ENCODE measurements at regions not wholly inside any gene's neighbourhood (a gene's known extent, or its start where the extent isn't known, plus 50 kb on each side); places are given as distances from the start of the nearest gene placed in this dataset.

DNA sequence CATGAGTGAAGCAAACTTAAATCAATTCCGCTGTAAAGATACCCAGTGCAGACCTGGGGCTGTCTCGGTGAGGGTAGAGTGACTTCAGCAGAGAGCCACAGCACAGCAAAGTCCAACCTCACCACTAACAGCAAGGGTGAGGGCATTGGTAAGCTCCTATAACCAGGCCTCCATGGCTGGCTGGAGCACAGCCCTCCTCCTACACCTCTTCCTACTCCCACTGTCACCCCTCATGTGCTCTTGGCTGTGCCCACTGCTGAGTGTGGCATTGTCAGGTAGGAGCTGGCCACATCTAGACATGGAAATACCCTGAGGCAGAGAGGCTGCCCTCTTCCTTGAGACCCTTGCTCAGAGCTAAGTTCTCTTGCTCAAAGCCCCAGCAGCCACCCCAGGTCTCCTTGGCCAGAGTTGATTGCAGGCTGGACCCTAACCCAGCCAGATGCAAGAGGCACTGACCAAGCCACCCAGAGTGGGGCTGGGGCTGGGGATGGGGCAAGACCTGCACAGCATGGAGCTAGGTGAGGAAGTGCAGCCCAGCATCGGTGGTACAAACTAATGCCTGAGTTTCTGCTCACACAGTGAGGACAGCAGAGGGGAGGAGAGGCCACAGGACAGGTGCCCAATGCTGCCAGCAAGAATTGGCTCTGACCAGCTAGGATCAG is 77.6 kb upstream of the RAB6C start:
- DNase-seq (ENCODE audit: low read depth) = no peak

DNA sequence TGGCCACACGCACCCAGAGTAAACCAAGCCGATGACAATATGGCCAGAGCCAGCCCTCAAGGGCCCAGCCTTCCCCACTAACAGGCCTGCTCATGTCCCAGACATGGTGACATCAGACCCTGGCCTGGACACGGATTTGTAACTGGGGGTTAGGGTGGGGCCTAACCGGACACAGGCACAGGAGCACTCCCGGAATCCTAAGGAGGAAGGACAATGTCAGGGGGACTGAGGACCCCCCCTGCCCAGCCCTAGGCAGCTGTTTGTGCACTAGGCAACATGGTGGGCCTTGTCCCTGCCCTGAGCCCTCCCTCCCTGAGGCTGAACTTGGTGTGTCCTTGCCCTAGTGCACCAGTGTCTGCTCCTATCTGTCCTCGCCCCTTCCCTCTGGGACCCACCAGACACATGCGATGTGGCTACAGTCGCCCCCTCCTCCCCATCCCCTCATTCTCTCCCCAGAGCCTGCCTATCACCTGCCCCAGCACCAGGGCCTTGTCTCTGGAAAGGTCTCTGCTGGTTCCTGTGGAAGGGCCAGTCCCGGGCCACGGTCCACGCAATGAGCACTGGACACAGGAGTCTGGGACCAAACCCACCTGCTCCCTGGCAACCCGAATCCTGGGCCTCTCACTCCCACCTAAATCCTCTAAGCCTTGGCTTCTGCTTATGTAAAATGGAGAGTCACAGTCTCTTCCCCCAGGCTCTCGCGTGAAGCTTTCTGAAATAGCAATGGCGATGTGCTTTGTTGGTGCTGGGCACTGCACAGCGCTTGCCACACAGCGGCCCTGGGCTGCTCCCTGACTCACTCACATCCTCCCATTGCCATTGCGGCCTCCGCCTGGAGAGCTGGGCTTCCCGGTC is 76.5 kb upstream of the RAB6C start:
- no peak for DNase-seq (ENCODE audit: low read depth)

DNA sequence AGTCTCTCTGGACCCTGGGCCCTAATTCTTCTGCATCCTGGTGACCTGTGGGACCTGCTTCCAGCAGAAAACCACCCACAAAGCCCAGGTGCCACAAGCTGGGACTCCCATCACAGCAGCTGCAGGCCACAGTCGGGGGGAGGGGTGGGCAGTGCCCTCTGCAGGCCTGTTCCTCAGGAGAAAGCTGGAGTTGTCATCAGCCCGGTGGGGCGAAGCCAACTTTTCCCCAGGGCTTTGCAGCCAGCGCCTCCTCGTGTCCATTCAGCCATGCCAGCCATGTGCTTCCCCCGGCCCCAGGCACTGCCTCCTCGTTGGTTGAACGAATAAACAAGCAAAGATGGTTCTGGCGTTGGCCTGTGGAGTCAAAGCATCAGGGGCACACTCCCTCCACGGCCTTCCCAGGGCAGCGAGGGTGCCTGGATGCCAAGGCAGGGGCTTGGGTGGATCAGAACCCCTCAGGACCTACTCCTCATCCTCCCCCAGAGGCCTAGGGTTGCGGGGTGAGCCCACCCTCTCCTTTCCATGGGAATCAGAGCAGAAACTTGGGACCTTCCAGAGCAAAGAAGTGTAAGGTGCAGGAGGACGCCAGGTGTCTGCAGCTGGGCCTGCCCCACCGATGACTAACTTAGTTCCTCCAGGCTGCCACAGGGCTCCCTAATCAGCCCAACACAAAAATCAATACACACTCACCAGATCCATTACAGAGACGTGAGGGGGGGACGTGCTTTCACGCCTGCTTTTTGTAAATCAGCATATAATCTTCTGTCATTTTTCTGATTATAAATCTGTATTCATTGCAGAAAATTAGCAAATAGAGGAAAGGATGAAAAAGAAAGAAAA is 75.7 kb upstream of the RAB6C start:
- DNase-seq (ENCODE audit: low read depth) = no peak

DNA sequence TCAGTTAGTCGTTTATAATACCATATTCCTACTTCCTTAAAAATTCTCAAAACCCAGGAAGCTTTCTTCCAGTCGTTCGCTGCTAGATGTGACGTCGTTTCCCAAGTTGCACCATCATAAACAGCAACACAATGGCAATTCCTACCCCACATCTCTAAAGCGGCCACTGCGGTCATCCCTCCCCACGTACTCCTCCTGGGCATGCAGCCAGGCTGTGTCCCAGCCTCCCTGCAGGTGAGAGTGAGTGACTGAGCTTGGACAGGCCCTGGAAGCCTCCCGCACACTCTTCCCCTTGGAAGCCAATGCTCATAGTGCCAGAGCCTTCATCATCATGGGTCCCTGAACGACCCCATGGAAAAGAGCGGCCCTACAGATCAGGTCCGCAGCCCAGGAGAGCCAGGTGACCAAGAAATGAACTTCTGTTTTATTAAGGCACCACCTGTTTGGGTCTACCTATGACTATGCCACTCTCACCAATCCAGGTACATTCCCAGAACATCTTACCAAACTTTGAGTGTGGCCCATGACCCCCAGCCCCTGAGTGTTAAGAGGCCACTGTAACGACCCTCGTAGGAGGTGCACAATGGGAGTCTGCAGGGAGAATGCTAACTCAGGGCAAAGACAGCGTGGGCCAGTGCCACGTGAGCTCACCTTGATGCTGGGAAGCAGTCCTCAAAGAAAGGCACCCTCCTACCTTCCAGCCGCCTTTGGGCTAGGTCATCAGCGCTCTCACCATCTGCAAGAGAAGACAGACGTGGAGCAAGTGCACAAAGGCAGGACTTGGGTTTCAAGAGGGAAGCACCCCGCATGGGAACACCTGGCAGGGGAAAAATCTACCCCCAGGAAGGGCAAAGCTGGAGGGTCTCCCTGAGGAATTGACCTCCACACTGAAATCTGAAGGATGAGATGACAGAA is 74.7 kb upstream of the RAB6C start:
- no peak for DNase-seq (ENCODE audit: low read depth)

DNA sequence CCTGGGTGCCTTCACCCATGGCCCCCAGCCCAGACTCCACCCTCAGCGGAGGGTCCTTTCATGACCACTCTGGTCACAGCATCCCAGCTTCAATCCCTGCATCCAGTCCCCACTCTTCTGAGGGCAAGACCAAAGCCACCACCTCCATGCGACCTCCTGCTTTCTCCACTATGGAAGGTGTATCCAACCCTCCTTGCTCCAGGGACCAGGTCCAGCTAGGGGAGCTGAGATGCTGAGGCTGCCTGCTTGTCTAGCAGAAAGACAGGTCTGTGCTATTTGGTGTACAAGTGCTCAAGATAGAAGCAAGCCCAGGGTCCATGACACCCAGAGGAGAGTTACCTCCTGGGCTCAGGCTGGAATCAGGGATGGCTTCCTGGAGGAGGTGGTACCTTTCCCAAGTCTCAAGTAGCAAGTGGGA is 73.8 kb upstream of the RAB6C start:
- DNase-seq (ENCODE audit: low read depth) = no peak

DNA sequence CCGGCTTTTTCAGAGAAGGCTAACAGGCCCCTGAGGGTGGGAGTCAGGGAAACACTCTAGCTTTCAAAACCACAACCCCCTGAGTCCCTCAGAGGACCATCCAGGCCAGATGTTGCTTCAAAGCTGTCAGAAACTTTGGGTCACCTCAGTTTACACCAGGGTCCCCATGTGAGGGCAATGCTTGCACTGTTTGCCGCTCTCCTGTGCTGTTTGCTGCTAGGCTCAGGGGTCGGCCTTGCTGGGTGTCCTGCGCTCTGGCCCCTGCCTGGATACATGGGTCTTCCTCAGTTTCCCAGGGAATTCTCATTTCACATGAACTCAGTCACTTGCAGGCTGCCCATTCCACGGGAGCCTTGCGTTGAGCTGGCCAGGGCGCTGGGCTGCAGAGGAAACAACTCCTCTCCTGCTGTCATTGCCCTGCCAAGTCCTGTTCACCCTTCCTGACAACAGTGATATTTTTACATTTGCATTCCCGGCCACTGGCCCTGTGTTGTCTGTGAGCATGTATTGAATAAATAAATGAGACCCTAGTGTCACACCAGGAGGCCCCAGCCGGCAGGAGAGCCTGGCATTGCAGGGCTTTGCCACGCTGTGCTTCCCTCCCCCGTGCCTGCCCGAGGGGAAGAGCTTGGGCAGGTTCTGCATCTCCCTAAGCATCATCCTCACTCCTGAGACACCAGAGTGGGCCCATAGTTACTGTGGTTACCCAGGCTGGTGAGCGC is 73.2 kb upstream of the RAB6C start:
- no peak for DNase-seq (ENCODE audit: low read depth)

DNA sequence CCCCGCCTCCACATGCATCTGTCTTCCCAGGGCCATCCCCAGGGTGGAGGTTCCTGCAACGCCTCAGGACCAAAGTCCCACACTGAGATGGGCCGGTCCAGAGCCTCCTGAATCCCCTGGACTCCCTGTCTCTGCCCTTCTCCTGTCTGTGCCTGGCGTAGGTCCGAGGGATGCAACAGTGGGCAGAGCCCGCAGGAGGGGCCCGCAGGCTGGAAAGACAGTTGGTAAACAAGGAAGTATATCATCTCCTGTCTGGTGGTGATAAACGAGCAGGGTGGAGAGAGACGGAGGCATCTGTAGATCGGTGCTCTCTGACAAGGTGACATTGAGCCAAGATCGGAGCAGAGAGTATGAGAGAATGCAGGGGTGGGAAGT is 72.6 kb upstream of the RAB6C start:
- no peak for DNase-seq (ENCODE audit: low read depth)

DNA sequence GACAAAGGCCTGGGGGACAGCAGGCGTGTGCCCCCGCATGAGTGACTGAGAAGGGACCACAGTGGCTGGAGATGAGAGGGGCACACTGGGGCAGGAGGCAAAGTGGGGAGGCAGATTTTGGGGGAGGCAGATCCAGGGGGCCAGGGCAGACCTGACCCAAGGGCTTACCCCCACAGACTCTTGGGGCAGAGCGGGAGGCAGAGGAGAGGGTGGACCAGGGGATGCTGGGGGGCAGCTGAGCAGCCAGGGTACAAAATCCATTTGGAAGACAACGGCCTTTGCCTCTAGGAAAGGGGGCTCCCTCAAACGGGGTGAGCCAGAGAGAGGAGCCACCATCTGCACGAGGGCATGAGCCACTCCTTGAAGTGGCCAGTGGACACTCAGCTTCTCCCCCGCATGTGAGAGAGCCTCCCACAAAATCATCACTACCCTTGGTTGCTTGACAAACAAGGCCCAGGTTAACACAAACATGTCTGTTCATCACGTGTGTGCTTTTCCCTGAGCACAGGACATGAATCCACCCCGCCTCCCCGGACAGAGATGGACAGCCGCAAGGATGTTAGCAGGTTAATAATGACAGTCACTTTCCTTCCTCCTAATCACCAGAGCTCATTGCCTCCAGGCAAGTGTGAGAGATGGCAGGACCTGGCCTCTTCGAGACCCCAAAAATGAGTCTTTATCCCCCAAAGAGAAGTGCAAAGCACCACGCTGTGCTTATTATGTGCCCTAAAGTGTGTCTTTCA is 72.0 kb upstream of the RAB6C start:
- DNase-seq (ENCODE audit: low read depth) = no peak

DNA sequence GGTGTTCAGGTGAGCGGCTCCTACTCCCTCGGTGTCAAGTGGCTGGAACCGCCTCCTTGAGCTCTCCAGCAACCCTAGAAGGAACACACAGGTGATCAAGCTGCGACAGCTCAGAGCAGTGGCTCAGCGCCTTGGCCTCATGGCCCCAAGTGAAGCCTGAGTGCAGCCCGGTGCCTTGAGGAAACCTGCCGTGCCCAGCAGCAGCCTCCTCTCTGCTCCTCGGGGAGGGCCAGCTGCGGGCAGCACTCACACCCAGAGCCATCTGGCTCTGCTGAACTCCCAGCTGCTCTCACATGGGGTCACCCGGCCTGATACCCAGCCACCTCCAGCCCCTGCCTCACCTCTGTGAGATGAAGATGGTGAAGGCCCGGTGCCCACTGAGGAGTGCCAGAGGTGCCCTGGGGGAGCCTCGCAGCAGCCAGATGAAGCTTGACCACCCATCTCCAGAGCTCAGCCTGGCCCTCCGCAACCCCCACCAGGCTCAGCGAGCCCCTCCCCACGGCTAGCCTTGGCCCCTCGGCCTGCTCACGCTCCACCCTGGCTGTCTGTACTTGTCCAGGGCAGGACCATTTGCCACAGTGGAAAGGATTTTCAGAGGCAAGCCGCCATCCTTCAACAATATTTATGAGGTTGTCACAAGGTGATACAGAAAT is 70.6 kb upstream of the RAB6C start:
- DNase-seq (ENCODE audit: low read depth) = no peak

DNA sequence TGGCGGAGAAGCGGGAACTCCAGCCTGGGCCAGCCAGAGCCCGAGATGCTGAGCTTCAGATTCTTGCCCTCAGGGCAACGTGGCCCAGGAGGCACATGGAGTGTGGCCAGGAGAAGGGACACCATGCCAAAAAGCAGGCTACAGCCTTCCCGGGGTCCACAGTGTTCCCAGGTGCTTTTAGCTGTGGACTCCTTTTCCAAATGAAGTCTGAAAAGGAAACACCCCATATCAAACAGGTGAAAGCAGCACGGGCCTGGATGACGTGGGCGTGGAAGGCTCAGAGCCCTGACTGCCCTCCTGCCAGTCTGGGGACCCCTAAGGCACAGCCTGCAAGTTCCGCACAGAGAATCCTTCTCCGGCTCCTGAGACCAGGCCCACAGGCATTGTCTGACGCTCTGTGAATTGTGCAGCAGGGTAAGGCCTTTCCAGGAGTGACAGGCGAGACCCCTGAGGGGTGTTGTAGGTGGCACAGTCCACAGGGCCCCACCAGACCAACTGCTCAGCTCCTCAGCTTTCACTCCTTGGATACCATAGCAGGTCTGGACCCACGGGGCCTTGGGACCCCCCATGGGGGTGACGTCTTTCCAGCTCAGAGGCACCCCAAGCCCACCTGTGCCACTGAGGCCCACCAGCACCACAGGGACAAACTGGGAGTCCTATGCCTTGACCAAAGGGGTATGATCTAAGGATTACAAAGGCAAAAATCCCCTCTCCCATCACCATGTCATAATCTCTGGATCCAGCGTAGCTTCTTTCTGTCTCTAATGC is 69.6 kb upstream of the RAB6C start:
- no peak for DNase-seq (ENCODE audit: low read depth)

DNA sequence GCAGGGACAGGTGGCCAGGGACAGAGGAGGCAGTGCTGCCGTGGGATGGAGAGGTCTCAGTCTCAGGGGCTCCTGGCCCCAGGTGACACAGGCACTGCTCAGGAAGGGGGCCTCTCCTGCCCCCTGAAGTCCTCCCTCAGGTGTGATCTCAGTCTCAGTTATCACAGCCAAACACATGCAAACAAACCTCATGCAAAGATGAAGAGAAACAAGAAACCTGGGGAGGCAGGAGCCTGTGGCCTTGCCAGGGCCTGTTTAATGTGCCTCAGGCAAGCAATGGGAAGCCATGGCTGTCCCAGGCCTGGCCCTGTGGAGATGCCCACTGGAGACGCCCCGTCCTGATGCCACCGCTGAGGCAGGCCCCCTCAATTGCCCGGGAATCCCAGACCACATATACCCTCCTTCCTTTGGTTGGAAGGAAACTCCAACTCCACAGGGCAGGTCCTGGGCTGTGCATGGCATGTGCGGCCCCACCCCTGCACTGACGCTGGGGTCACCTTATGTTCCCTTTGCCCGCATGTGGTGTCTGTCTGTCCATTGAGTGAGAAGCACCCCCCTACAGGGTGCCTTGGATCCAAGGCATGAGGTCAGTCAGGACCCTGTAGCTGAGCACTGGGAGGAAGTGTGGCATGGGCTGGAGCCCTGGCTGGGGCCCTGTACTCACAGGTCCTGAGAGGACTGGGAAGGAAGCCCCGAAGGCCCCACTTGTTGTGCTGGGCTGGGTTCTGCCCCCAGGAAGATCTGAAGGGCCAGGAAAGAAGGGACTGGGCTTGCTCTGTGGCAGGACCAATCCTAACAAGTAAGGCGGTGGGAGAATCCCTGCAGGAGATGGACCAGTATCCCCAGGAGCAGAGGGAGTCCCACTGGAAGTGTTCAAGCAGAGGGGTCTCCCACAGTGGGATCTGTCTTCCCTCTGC is 68.8 kb upstream of the RAB6C start:
- no peak for DNase-seq (ENCODE audit: low read depth)

DNA sequence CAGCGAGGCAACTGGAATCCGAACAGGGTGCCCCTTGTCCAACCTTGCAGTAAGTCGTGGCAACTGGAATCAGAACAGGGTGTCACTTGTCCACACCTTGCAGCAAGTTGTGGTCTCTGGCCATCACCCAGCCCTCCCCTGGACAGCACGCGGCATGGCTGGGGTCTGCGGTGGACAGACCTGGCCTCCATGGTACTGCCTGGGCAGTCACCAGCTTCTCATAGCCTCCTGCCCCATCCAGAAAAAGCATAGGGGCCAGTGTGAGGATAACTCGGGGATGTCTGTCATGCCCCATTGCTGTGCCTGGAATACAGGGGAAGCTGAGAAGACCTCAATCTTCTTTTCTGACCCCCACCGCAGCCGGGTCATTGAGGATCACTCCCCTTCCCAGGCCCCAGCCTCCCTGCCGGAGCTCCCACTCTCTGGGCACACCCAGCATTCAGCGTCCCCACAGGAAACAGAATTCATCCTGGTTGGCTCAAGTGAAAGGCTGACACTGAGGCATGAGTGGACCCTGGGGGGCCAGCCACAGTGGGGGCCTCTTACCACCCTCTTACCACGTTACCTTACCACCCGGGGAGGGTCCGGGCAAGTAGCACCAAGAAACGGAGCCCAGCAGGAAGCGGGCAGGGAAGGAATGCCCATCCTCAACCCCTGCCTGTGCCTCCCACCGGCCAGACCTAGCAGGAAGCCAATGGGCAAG is 68.0 kb upstream of the RAB6C start:
- DNase-seq (ENCODE audit: low read depth) = no peak

DNA sequence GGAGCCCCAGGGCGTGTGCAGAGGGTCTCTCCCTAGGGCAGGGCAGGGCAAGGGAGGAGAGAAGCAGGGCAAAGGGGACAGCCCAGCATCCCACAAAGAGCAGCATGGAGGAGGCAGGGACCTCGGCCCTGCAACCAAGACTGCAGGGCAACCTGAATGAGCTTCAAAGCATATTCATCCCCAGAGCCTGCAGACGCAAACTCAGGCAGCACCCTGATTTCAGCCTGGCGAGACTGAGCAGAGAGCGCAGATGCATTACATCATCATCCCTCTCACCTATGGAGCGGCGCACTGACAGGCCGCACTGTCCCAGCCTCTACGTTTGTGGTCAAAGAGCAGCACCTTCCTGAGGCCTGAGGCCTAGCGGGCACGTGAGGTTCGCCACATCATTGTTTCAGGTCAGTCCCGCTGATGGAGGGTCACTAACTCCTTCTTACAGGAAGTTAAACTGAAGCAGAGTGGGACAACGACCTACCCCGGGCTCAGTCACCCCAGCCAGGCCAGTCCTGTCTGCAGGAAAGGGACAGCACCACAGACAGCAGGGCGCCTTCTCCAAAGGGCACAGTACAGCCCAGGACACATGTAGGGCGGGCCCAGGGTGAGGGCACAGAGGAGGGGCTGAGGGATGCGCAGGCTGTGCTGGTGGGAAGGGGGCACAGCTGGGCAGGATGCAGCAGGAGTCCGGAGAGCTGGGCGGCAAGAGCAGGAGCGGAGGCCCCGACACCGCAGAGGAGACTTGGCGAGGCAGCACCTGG is 67.2 kb upstream of the RAB6C start:
- no peak for DNase-seq (ENCODE audit: low read depth)

DNA sequence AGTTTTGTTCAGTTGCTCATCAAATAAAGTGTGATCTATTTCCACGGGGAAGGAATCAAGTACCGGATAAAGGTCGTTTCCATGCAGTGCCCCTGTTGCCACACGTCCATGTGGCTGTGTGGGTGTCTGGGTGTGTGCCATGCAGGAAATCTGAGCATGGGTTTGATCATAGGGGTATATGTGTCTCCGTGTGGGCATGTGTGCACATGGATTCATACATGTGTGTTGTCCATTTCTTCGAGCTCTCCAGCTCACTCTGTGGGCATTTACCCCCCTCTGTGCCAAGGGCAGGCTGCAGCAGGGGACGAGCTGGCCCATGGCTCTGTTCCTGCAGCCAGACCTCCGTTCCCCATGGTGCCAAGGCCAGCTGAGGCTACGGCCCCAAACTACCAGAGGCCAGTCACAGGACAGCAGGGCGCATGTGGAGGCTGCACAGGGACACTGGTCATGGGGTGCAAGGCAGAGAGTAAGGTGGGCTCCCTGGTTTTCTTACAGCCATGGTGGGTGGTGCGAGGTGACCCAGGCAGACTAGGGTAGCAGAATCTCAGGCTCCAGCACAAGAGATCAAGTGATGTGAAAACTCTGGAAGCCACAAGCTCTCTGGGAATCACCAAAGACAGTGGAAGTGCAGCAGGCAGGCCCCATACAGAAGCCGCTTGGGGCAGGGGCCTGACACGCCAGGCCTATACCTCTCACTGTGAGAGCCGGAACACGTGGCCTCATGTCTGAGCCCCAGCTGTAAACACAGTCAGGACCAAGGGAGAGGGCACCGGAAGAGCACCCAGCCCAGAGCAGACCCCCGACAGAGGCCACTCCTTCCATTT is 66.4 kb upstream of the RAB6C start:
- DNase-seq (ENCODE audit: low read depth) = no peak

DNA sequence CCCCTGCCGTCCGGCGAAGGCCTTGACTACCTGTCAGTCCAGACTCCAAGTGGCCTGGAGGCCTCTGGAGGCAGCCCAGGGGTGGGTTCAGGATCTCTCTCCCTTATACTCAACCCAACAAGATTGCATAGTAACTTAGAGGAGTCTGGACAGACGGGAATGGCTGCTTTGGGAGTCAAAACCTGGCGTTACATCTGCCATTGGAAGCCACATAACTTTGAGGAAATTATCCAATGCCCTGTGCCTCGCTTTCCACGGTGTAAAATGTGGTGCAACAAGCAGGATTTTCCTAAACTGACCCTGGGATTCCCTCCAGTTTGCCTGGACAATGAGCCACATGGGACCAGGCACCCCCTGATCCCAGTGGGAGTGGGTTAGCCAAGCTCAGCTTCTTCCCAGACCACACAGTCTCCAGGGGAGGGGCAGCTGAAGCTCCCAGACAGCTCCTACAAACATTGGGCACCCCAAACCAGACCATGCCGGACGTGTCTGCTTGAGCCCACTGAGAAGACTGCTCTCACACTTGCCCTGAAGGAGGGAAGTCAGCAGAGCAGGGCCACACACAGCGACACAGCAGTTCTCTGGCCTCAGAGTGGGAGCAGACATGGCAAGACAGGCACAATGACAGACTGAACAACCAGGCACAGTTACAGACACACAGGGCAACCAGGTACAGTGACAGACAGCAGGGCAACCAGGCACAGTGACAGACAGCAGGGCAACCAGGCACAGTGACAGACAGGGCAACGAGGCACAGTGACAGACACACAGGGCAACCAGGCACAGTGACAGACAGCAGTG is 65.6 kb upstream of the RAB6C start:
- no peak for DNase-seq (ENCODE audit: low read depth)

Measured in stimulated activated CD8-positive, alpha-beta memory T cell treated with anti-CD3 and anti-CD28 coated beads, Interleukin-4, amount 100 ng/mL, for 24 hours (primary cell).